DOHH2 (cell line): ENCODE measurements at regions not wholly inside any gene's neighbourhood (a gene's known extent, or its start where the extent isn't known, plus 50 kb on each side); places are given as distances from the start of the nearest gene placed in this dataset.

Experiments
- EZH2phosphoT487 ChIP-seq: fragments of 200-600 bp; sonication (generic); IDR thresholded peaks from 2 replicates; pipeline ENCODE4 v1.6.1; 2017; ENCODE audit warnings: borderline replicate concordance, mild to moderate bottlenecking, antibody characterized with exemption, low read length, moderate library complexity, mixed read lengths
- TF ChIP-seq, protein P1 (sequence below): fragments of 200-600 bp; sonication (generic); IDR thresholded peaks from one replicate; pipeline ENCODE4 v1.5.1; 2014; ENCODE audit warnings: antibody characterized with exemption, mild to moderate bottlenecking, low read depth, low read length; ENCODE audit not compliant: poor library complexity, severe bottlenecking

- TF ChIP-seq, protein P1, sequence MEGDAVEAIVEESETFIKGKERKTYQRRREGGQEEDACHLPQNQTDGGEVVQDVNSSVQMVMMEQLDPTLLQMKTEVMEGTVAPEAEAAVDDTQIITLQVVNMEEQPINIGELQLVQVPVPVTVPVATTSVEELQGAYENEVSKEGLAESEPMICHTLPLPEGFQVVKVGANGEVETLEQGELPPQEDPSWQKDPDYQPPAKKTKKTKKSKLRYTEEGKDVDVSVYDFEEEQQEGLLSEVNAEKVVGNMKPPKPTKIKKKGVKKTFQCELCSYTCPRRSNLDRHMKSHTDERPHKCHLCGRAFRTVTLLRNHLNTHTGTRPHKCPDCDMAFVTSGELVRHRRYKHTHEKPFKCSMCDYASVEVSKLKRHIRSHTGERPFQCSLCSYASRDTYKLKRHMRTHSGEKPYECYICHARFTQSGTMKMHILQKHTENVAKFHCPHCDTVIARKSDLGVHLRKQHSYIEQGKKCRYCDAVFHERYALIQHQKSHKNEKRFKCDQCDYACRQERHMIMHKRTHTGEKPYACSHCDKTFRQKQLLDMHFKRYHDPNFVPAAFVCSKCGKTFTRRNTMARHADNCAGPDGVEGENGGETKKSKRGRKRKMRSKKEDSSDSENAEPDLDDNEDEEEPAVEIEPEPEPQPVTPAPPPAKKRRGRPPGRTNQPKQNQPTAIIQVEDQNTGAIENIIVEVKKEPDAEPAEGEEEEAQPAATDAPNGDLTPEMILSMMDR, result no peak
- no peak for TF ChIP-seq EZH2phosphoT487
Observed at GRCh38 chr20:16147216-16147615, 426.0 kb downstream of the KIF16B start.
